ENCODE measurements at regions not wholly inside any gene's neighbourhood (a gene's known extent, or its start where the extent isn't known, plus 50 kb on each side); places are given as distances from the start of the nearest gene placed in this dataset.
"Not testable (repeated sequence)": the region's sequence is repeated elsewhere in the genome, so short reads cannot be mapped to it uniquely, and the experiment has no call there.

DNA sequence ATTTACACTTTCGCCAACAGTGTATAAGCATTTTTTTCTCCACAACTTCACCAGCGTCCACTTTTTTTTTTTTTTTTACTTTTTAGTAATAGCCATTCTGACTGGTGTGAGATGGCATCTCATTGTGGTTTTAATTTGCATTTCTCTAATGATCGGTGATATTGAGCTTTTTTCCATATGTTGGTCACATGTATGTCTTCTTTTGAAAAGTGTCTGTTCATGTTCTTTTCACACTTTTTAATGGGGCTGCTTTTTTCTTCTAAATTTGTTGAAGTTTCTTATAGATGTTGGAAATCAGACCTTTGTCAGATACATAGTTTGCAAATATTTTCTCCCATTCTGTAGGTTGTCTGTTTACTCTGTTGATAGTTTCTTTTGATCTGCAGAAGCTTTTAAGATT is 177.2 kb downstream of the SOD2 start:
- TF ChIP-seq, protein P1, sequence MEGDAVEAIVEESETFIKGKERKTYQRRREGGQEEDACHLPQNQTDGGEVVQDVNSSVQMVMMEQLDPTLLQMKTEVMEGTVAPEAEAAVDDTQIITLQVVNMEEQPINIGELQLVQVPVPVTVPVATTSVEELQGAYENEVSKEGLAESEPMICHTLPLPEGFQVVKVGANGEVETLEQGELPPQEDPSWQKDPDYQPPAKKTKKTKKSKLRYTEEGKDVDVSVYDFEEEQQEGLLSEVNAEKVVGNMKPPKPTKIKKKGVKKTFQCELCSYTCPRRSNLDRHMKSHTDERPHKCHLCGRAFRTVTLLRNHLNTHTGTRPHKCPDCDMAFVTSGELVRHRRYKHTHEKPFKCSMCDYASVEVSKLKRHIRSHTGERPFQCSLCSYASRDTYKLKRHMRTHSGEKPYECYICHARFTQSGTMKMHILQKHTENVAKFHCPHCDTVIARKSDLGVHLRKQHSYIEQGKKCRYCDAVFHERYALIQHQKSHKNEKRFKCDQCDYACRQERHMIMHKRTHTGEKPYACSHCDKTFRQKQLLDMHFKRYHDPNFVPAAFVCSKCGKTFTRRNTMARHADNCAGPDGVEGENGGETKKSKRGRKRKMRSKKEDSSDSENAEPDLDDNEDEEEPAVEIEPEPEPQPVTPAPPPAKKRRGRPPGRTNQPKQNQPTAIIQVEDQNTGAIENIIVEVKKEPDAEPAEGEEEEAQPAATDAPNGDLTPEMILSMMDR (IDR thresholded peaks at IDR 0.05) = not testable (repeated sequence)
- not testable (repeated sequence) for TF ChIP-seq POLR2A (IDR thresholded peaks at IDR 0.05)

Data from thyroid gland (tissue), 4 donors.